GM23338 (cell line): ENCODE measurements at regions not wholly inside any gene's neighbourhood (a gene's known extent, or its start where the extent isn't known, plus 50 kb on each side); places are given as distances from the start of the nearest gene placed in this dataset.

ENCODE experiments used
- ATAC-seq: fragments of 200-7000 bp; cut with Tn5 transposase; 3 replicates; pipeline ENCODE4 v1.9.1; 2020
- DNase-seq: peaks from one replicate; pipeline ENCODE4 v3.0.0-alpha.2; 2015; ENCODE audit warnings: low spot score
- H2AFZ ChIP-seq: fragments of 200-600 bp; sonication (generic); 2 replicates; pipeline ENCODE4 v1.8.0; 2016; ENCODE audit warnings: antibody characterized with exemption, mild to moderate bottlenecking, moderate library complexity
- H3F3A ChIP-seq: fragments of 200-600 bp; sonication (generic); replicated peaks from 2 replicates; pipeline ENCODE4 v1.8.0; 2017; ENCODE audit warnings: antibody characterized with exemption, mixed run types, low read depth
- H3K27ac ChIP-seq: fragments of 200-600 bp; sonication (generic); 2 replicates; pipeline ENCODE4 v1.6.1; 2016; ENCODE audit warnings: low read depth
- H3K27me3 ChIP-seq: fragments of 200-600 bp; sonication (generic); 2 replicates; pipeline ENCODE4 v1.8.0; 2016; ENCODE audit warnings: mild to moderate bottlenecking, mixed run types, moderate library complexity; ENCODE audit not compliant: insufficient read depth
- H3K36me3 ChIP-seq: fragments of 200-600 bp; sonication (generic); 2 replicates; pipeline ENCODE4 v1.8.0; 2016; ENCODE audit warnings: mild to moderate bottlenecking; ENCODE audit not compliant: insufficient read depth
- H3K4me1 ChIP-seq: fragments of 200-600 bp; sonication (generic); 2 replicates; pipeline ENCODE4 v1.8.0; 2016; ENCODE audit warnings: mild to moderate bottlenecking, moderate library complexity; ENCODE audit not compliant: insufficient read depth
- H3K4me2 ChIP-seq: fragments of 200-600 bp; sonication (generic); 2 replicates; pipeline ENCODE4 v1.7.1; 2017; ENCODE audit warnings: mixed run types
- H3K4me3 ChIP-seq: fragments of 200-600 bp; sonication (generic); 2 replicates; pipeline ENCODE4 v1.6.1; 2016; ENCODE audit warnings: mixed run types
- H3K79me2 ChIP-seq: fragments of 200-600 bp; sonication (generic); replicated peaks from 2 replicates; pipeline ENCODE4 v1.8.0; 2017; ENCODE audit warnings: mild to moderate bottlenecking; ENCODE audit not compliant: insufficient read depth
- H3K9me2 ChIP-seq: fragments of 200-600 bp; sonication (generic); 2 replicates; pipeline ENCODE4 v1.8.0; 2017; ENCODE audit not compliant: insufficient read depth
- H4K20me1 ChIP-seq: fragments of 200-600 bp; sonication (generic); replicated peaks from 2 replicates; pipeline ENCODE4 v1.8.0; 2017; ENCODE audit warnings: mild to moderate bottlenecking; ENCODE audit not compliant: insufficient read depth
- H3K27ac Mint-ChIP-seq: 2 replicates; pipeline ENCODE4 v1.8.0; 2020; ENCODE audit warnings: inconsistent platforms, mild to moderate bottlenecking, moderate library complexity, mixed read lengths
- H3K27me3 Mint-ChIP-seq: 3 replicates; pipeline ENCODE4 v1.8.0; 2022; ENCODE audit warnings: low read depth, mild to moderate bottlenecking, moderate library complexity, mixed read lengths, inconsistent platforms; ENCODE audit not compliant: insufficient read depth, poor library complexity
- H3K36me3 Mint-ChIP-seq: 3 replicates; pipeline ENCODE4 v1.8.0; 2021; ENCODE audit warnings: low read depth, mild to moderate bottlenecking, inconsistent platforms, moderate library complexity, mixed read lengths
- H3K4me1 Mint-ChIP-seq: 3 replicates; pipeline ENCODE4 v1.8.0; 2020; ENCODE audit warnings: mild to moderate bottlenecking, inconsistent platforms, mixed read lengths
- H3K4me3 Mint-ChIP-seq: 3 replicates; pipeline ENCODE4 v1.8.0; 2021; ENCODE audit warnings: moderate library complexity, mild to moderate bottlenecking, inconsistent platforms, mixed read lengths
- H3K9me3 Mint-ChIP-seq: 3 replicates; pipeline ENCODE4 v1.8.0; 2020; ENCODE audit warnings: moderate library complexity, mild to moderate bottlenecking, inconsistent platforms, mixed read lengths
- CREB1 ChIP-seq: fragments of 250-450 bp; sonication (Bioruptor Pico); IDR thresholded peaks from 2 replicates; pipeline ENCODE4 v1.5.0; 2020; ENCODE audit warnings: low read depth, mild to moderate bottlenecking, moderate library complexity
- CTCF ChIP-seq, 2 experiments: fragments of 200-600 bp in 1 of 2; sonication (generic) in 1 of 2; conservative IDR thresholded peaks; 2 replicates each; pipeline versions ENCODE4 v1.5.1 to v1.6.1; 2016 to 2017; ENCODE audit warnings: antibody characterized with exemption in 2 of 2, low read depth in 2 of 2, mild to moderate bottlenecking in 2 of 2, moderate library complexity in 1 of 2
- EZH2 ChIP-seq: fragments of 200-600 bp; sonication (generic); IDR thresholded peaks from one replicate; pipeline ENCODE4 v1.8.0; 2017; ENCODE audit warnings: antibody characterized with exemption, mild to moderate bottlenecking, low read depth; ENCODE audit not compliant: unreplicated experiment
- EZH2phosphoT487 ChIP-seq: fragments of 200-600 bp; sonication (generic); IDR thresholded peaks from one replicate; pipeline ENCODE4 v1.8.1; 2018; ENCODE audit warnings: antibody characterized with exemption; ENCODE audit not compliant: unreplicated experiment
- JUNB ChIP-seq: IDR thresholded peaks from one replicate; pipeline ENCODE4 v1.6.1; 2016; ENCODE audit warnings: antibody characterized with exemption; ENCODE audit not compliant: unreplicated experiment
- NANOG ChIP-seq: IDR thresholded peaks from 2 replicates; pipeline ENCODE4 v1.6.1; 2016; ENCODE audit warnings: antibody characterized with exemption, borderline replicate concordance
- POLR2AphosphoS5 ChIP-seq: IDR thresholded peaks from 2 replicates; pipeline ENCODE4 v1.6.1; 2016; ENCODE audit warnings: antibody characterized with exemption, low read depth
- STAT1 ChIP-seq: IDR thresholded peaks from one replicate; pipeline ENCODE4 v1.6.1; 2016; ENCODE audit warnings: antibody characterized with exemption; ENCODE audit not compliant: unreplicated experiment
- ZNF114 ChIP-seq: fragments of 250-450 bp; sonication (Bioruptor Pico); IDR thresholded peaks from 2 replicates; pipeline ENCODE4 v1.5.0; 2020; ENCODE audit warnings: mild to moderate bottlenecking, moderate library complexity
- ZNF331 ChIP-seq: fragments of 250-450 bp; sonication (Bioruptor Pico); IDR thresholded peaks from 2 replicates; pipeline ENCODE4 v1.5.0; 2020; ENCODE audit warnings: low read depth, mild to moderate bottlenecking, moderate library complexity
- TF ChIP-seq, protein P1 (sequence below): fragments of 250-450 bp; sonication (Bioruptor Pico); IDR thresholded peaks from 2 replicates; pipeline ENCODE4 v1.5.0; 2020; ENCODE audit warnings: mild to moderate bottlenecking, moderate library complexity
- TF ChIP-seq, protein P2 (sequence below): IDR thresholded peaks from 2 replicates; pipeline ENCODE4 v1.6.1; 2016; ENCODE audit warnings: antibody characterized with exemption
- TF ChIP-seq, protein P3 (sequence below): IDR thresholded peaks from one replicate; pipeline ENCODE4 v1.6.1; 2018; ENCODE audit warnings: antibody characterized with exemption; ENCODE audit not compliant: unreplicated experiment

DNA sequence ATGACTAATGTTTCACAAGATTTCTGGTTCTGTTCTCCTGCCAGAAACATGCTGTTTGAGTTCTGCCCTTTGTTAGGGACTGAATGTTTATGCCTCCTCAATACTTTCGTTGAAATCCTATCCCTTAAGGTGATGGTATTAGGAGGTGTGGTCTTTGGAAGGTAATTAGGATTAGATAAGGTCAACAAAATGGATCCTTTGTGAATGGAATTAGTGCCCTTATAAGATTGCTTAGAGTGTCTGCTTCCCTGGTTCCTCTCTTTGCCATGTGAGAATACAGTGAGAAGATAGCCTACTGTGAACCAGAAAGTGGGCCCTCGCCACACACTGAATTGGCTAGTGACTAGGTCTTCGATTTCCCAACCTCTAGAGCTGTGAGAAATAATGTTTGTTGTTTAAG lies 621.4 kb upstream of the ALCAM start (continued):
- TF ChIP-seq, protein P1, sequence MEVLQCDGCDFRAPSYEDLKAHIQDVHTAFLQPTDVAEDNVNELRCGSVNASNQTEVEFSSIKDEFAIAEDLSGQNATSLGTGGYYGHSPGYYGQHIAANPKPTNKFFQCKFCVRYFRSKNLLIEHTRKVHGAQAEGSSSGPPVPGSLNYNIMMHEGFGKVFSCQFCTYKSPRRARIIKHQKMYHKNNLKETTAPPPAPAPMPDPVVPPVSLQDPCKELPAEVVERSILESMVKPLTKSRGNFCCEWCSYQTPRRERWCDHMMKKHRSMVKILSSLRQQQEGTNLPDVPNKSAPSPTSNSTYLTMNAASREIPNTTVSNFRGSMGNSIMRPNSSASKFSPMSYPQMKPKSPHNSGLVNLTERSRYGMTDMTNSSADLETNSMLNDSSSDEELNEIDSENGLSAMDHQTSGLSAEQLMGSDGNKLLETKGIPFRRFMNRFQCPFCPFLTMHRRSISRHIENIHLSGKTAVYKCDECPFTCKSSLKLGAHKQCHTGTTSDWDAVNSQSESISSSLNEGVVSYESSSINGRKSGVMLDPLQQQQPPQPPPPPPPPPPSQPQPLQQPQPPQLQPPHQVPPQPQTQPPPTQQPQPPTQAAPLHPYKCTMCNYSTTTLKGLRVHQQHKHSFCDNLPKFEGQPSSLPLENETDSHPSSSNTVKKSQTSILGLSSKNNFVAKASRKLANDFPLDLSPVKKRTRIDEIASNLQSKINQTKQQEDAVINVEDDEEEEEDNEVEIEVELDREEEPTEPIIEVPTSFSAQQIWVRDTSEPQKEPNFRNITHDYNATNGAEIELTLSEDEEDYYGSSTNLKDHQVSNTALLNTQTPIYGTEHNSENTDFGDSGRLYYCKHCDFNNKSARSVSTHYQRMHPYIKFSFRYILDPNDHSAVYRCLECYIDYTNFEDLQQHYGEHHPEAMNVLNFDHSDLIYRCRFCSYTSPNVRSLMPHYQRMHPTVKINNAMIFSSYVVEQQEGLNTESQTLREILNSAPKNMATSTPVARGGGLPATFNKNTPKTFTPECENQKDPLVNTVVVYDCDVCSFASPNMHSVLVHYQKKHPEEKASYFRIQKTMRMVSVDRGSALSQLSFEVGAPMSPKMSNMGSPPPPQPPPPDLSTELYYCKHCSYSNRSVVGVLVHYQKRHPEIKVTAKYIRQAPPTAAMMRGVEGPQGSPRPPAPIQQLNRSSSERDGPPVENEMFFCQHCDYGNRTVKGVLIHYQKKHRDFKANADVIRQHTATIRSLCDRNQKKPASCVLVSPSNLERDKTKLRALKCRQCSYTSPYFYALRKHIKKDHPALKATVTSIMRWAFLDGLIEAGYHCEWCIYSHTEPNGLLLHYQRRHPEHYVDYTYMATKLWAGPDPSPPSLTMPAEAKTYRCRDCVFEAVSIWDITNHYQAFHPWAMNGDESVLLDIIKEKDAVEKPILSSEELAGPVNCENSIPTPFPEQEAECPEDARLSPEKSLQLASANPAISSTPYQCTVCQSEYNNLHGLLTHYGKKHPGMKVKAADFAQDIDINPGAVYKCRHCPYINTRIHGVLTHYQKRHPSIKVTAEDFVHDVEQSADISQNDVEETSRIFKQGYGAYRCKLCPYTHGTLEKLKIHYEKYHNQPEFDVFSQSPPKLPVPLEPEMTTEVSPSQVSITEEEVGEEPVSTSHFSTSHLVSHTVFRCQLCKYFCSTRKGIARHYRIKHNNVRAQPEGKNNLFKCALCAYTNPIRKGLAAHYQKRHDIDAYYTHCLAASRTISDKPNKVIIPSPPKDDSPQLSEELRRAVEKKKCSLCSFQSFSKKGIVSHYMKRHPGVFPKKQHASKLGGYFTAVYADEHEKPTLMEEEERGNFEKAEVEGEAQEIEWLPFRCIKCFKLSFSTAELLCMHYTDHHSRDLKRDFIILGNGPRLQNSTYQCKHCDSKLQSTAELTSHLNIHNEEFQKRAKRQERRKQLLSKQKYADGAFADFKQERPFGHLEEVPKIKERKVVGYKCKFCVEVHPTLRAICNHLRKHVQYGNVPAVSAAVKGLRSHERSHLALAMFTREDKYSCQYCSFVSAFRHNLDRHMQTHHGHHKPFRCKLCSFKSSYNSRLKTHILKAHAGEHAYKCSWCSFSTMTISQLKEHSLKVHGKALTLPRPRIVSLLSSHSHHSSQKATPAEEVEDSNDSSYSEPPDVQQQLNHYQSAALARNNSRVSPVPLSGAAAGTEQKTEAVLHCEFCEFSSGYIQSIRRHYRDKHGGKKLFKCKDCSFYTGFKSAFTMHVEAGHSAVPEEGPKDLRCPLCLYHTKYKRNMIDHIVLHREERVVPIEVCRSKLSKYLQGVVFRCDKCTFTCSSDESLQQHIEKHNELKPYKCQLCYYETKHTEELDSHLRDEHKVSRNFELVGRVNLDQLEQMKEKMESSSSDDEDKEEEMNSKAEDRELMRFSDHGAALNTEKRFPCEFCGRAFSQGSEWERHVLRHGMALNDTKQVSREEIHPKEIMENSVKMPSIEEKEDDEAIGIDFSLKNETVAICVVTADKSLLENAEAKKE (CRISPR knock-in tag): no peak
- TF ChIP-seq JUNB (no peak), STAT1 (no peak), EZH2phosphoT487 (no peak)
- TF ChIP-seq, protein P2, sequence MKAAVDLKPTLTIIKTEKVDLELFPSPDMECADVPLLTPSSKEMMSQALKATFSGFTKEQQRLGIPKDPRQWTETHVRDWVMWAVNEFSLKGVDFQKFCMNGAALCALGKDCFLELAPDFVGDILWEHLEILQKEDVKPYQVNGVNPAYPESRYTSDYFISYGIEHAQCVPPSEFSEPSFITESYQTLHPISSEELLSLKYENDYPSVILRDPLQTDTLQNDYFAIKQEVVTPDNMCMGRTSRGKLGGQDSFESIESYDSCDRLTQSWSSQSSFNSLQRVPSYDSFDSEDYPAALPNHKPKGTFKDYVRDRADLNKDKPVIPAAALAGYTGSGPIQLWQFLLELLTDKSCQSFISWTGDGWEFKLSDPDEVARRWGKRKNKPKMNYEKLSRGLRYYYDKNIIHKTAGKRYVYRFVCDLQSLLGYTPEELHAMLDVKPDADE: no peak

DNA sequence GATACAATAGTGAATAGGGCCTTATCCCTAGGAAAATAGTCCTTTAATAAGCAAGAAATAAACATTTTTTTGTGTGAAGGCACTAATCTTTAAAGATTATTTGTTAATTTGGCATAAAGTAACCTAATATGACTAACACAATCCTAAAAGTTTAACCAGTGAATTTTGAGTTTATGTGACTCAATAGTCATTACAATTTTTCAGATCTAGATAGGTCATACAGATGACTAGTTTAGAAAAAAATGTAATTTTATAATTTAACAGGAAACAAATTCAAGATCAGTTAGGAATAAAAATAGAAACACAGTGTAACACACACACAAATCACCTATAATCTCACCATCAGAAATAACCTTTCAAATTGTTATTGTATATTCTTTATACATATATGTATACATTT lies 620.7 kb upstream of the ALCAM start:
- H3K9me3 Mint-ChIP-seq: no peaks in the 10 kb centered on the region; the same call in 2 of the 3 replicates
- Histone ChIP-seq H3F3A (no peaks in the 10 kb centered on the region), H3K4me2 (no peak overlapping the region), H3K4me1 (no peaks in the 10 kb centered on the region), H3K9me2 (peaks cover 8% of the 10 kb centered on the region), H3K36me3 (no peaks in the 10 kb centered on the region), H4K20me1 (no peaks in the 10 kb centered on the region), H3K27ac (no peak overlapping the region), H3K27me3 (no peaks in the 10 kb centered on the region), H3K4me3 (no peak overlapping the region), H3K79me2 (no peaks in the 10 kb centered on the region), H2AFZ (no peak overlapping the region)
- H3K27ac Mint-ChIP-seq: no peak overlapping the region
- no peak for DNase-seq
- H3K27me3 Mint-ChIP-seq: no peaks in the 10 kb centered on the region
- no peak for ATAC-seq
- no peak overlapping the region for H3K4me3 Mint-ChIP-seq
- no peaks in the 10 kb centered on the region for H3K4me1 Mint-ChIP-seq
- H3K36me3 Mint-ChIP-seq: no peaks in the 10 kb centered on the region
- TF ChIP-seq, protein P3, sequence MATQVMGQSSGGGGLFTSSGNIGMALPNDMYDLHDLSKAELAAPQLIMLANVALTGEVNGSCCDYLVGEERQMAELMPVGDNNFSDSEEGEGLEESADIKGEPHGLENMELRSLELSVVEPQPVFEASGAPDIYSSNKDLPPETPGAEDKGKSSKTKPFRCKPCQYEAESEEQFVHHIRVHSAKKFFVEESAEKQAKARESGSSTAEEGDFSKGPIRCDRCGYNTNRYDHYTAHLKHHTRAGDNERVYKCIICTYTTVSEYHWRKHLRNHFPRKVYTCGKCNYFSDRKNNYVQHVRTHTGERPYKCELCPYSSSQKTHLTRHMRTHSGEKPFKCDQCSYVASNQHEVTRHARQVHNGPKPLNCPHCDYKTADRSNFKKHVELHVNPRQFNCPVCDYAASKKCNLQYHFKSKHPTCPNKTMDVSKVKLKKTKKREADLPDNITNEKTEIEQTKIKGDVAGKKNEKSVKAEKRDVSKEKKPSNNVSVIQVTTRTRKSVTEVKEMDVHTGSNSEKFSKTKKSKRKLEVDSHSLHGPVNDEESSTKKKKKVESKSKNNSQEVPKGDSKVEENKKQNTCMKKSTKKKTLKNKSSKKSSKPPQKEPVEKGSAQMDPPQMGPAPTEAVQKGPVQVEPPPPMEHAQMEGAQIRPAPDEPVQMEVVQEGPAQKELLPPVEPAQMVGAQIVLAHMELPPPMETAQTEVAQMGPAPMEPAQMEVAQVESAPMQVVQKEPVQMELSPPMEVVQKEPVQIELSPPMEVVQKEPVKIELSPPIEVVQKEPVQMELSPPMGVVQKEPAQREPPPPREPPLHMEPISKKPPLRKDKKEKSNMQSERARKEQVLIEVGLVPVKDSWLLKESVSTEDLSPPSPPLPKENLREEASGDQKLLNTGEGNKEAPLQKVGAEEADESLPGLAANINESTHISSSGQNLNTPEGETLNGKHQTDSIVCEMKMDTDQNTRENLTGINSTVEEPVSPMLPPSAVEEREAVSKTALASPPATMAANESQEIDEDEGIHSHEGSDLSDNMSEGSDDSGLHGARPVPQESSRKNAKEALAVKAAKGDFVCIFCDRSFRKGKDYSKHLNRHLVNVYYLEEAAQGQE: no peak
- no peak for TF ChIP-seq ZNF114 (CRISPR knock-in tag)
- no peak for TF ChIP-seq JUNB
- no peak for TF ChIP-seq NANOG
- no peak for TF ChIP-seq EZH2phosphoT487
- no peak for TF ChIP-seq CREB1
- no peak for TF ChIP-seq EZH2
- no peak for TF ChIP-seq POLR2AphosphoS5
- no peak for TF ChIP-seq ZNF331
- TF ChIP-seq CTCF (conservative IDR thresholded peaks at IDR 0.05; ENCODE audit: low read depth in 2 of 2): no peak
